GM04504 (cell line): ENCODE measurements at regions not wholly inside any gene's neighbourhood (a gene's known extent, or its start where the extent isn't known, plus 50 kb on each side); places are given as distances from the start of the nearest gene placed in this dataset.
"Not testable (repeated sequence)": the region's sequence is repeated elsewhere in the genome, so short reads cannot be mapped to it uniquely, and the experiment has no call there.

Experiments
- DNase-seq: peaks from one replicate; pipeline ENCODE4 v3.0.0-alpha.2; 2012; ENCODE audit warnings: low read depth

- DNase-seq: no peak
Observed at GRCh38 chr3:139239550-139239949, 104.3 kb upstream of the MRPS22 start.

GRCh38 chr3:139241783-139242182 lies 102.0 kb upstream of the MRPS22 start:
- no peak for DNase-seq

DNA sequence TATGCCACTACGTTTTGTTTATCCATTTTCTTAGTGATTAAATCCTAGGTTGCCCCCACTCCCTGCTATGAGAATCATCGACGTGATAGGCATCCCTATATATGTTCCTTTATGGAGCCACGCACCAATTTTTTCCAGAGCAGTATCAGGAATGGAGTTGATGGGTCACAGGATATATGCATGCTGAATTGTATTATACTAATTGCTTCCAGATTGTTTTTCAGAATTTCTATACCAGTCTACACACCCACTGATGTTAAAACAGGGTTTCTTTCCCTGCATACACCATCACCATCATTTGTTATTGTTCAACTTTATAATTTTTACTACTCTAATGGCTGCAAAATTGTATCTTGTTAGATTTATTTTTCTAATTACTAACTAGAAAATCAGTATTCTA lies 100.1 kb upstream of the MRPS22 start:
- no peak for DNase-seq

DNA sequence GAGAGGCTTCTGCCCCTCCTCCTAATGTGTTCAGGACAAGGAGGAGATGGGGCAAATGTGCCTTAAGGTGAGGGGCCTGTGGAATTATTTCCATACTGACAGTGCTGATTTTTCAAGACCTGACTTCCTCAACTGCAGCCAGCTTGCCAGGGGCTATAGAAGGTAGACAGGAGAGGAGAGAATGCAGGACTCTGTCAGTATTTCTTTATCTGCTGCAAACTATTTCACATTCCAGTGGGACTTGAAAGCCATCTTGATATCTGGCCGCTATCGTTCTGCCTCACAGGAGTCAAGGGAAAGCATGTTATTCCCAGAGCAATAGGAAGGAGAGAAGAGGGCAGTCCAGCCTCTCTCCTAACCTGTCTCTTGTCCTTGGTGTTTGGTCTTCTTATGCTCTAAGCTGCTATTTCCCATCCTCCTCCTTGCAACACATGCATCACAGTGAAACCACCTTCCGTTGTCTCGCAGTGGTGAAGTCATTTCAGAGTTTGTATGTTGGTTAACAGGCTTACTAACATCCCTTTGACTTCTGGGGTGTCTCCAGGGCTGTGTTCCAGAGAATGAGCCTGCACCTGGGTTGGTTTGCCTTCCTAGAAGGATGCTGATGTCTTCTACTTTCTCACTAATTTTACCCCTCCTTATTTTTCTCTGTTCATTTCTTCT lies 95.1 kb upstream of the MRPS22 start:
- no peak for DNase-seq

GRCh38 chr3:139251529-139251928 lies 92.3 kb upstream of the MRPS22 start:
- DNase-seq: no peak

- no peak for DNase-seq
Observed at GRCh38 chr3:139252719-139253118, 91.1 kb upstream of the MRPS22 start.

DNA sequence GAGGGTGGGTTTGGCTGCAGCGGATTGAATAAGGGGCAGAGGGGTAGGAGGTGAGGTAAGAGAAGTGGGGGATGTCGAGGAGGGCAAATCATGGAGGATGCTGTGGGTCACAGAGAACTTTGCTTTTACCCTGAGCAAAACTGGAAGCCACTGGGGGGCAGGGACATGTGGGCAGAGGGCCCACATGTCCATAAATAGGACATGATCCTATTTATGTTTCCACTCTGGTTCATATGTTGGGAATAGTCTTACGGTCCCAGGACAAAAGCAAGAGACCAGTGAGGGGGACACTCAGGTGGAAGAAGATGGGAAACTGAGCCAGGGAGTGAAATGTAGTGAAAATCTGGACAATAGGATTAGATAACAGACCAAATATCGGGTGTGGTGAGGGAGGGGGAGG lies 85.5 kb upstream of the MRPS22 start:
- no peak for DNase-seq

- no peak for DNase-seq
Observed at GRCh38 chr3:139259398-139259797, 84.4 kb upstream of the MRPS22 start.

DNA sequence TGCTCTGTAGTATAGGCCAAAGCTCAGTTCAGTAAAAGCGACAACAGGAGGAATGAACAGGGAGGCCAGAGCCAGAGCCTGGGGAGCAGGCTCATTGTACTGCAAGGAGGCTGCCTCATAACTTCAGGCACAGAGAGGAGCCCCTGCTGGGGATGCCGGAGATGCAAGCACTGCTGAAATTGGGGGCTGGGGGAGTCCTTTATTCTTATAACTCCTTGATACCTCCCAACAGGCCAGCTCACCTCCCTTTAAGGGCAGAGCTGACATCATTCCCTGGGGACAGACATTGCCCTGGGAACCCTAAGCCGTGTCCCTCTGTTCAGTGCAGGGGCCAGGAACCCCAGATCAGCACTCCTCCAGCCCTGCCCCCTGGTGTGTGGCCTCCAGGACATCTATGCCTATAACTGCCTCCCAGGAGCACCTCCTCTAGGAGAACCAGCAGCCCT lies 83.8 kb upstream of the MRPS22 start:
- no peak for DNase-seq

DNA sequence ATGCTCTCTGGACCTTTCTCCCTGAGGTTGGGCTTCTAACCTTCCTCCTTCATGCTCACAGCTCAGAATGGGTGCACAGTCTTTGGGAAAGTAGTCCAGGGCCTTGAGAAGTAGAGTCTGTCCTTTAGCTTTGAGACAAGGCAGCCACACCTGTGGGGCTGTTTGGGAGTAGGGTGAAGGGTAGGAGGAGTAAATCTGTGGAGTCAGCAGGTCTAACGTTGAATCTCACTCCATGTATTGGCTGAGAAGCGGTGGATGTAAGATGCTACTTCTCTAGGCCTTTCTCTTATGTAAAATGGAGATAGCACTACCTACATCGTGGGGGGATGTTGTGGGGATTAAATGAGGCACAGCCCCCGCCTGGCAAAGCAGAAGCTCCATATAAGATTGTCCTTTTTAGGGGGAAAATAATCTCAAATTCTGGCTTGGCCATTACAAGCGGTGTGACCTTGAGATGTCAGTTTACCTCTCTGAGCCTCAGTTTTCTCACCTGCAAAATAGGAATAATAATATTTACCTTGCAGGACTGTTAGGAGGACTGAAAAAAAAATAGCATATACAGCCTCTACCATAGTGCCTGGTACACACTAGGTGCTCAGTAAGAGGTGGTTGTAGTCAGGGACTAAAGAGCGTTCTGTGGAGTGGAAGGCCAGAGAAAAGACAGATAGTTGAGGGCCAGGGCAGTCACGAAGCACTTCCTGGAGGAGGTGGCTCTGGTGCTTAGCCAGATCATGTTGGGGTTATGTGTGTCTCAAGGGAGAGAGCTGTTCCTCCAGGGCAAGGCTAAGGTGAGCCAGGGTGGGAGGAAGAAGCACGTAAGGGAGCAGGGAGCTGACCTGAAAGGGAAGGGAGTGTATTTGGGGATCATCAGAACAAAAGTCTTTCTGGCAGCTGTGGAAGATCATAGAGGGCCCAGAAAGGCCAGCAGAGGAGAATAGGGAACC lies 82.8 kb upstream of the MRPS22 start:
- DNase-seq: no peak

DNA sequence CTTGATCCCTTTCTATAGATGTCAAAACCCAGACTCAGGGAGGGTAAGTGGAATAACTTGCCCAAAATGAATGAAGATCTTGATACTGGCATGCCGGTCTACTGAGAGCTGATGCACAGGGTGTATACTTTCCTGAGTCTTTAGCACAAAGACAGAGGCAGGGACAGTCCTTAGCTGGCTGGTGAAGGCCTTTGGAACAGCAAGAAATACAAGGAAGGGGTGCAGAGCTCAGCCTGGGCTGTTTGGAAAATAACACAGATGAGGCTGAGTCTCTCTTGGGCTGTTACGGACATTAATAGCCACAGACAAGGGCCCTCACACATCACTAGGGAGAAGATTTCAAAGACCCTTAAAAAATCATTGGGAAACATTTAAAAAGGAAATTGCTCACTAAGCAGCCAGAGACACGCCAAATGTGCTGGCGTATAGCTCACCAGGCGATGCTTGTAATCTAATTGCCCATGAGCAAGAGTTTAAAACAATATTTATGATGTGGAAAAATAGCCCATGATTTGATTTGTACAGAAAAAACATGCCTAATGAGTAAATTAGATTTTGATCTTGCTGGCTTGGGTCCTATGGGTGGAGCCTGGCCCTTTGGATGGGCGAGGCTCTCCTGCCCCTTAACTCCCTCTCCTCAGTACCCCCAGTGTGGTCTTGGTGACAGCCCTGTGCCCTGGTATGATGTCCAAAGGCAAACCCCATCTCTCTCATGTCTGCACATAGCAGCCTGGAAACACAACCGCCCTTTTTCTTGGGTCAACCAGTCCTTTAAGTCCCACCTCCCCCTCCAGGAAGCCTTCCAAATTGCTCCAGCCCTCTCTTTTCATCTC lies 81.8 kb upstream of the MRPS22 start:
- DNase-seq: no peak

GRCh38 chr3:139263798-139264197 lies 80.0 kb upstream of the MRPS22 start:
- no peak for DNase-seq

DNA sequence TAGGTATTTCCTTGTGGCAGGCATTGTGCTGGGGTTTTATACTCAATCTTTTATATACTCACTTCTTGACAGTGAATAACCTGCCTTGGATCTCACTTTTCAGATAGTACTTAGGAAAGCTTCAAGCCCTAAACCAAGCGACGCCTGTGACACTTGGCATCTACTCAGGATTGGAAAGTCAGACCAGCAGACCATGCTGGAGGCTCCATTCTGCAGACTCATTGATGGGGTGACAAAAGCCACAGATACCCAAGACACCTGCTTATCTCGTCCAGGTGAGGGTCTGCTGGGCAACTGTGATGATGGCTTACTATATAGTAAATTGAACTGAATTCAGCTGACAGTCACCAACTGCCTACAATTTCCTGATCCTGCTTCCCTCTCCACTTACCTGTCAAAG lies 79.4 kb upstream of the MRPS22 start:
- no peak for DNase-seq

DNA sequence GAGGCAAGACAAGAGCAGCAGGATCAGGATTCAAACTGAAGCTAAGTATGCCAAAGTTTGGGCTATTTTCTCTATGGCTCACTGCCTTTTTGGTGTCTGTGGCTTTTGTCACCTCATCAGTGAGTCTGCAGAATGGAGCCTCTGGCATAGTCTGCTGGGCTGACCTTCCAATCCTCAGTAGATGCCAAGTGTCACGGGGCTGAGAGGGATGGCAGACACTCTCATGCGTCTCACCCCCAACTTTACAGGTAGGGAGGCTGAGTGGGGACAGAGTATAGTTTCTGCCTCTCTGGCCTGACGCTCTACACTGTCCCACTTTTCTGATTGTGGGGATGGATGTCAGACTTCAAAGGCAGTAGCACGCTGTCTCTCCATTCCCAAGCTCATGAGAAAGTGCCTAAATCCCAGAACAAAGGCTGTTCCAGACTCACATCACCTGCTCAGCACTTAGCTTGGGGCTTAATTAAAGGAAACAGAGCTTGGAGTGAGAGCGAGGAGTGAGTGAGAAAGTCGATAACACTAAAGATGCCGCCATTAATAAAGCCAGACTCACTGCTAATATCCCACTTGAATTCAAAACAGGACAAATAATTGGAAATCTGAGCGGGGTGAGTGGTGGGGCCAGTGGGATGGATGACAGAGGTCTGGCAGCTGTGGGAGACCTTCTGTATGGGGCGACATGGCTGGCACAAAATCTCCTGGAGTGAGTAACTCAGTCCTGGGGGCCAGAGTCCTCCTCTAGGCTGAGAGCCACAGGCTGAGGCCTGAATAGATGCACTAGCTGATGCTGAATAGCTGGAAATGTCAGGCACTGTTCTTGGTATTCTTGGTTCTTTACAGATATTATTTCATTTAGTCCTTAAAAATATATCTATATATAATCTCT lies 78.4 kb upstream of the MRPS22 start:
- DNase-seq: no peak

GRCh38 chr3:139267300-139268246 lies 76.2 kb upstream of the MRPS22 start:
- no peak for DNase-seq

GRCh38 chr3:139269984-139270383 lies 73.8 kb upstream of the MRPS22 start:
- no peak for DNase-seq

DNA sequence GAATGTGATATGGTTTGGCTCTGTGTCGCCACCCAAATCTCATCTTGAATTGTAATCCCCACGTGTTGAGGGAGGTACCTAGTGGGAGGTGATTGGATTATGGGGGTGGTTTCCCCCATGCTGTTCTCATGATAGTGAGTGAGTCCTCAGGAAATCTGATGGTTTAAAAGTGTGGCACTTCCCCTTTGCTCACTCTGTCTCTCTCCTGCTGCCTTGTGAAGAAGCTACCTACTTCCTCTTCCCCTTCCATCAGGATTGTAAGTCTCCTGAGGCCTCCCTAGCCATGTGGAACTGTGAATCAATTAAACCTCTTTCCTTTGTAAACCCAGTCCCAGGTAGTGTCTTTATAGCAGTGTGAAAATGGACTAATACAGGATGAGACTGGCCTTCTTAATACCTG lies 73.2 kb upstream of the MRPS22 start:
- not testable (repeated sequence) for DNase-seq

DNA sequence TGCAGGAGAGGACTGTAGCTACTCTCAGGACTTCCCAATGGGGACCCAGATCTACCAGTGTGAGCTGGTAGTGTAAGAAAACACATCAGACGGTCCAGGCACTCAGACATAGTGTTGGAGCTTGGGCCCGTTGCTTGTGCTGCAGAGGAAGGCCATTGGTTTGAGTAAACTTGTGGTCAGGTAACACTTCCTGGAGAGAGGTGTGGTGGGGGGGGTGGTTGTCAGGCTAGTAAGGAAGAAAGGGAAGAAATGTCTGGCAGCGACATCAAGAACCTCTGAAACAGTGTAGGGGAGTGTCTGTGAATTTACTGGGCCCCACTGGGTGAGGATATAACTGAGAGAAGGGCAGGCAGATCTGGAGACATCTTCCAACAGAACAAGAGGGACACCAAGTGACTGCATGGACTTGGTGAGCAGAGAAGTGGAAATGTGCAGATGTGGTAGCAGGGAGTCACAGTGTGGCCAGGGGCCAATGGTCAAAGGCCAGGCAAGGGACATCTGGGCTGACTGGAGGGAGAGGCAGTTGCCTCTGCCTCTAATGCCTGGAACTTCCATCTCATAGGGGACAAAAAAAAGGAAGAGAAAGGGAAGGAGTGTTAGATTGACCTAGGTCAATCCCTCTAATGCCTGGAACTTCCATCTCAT lies 63.7 kb upstream of the MRPS22 start:
- DNase-seq: no peak

GRCh38 chr3:139281096-139281495 lies 62.7 kb upstream of the MRPS22 start:
- peak; percentile 76 for DNase-seq
